ENCODE measurements at regions not wholly inside any gene's neighbourhood (a gene's known extent, or its start where the extent isn't known, plus 50 kb on each side); places are given as distances from the start of the nearest gene placed in this dataset.
"Not testable (repeated sequence)": the region's sequence is repeated elsewhere in the genome, so short reads cannot be mapped to it uniquely, and the experiment has no call there.

DNA sequence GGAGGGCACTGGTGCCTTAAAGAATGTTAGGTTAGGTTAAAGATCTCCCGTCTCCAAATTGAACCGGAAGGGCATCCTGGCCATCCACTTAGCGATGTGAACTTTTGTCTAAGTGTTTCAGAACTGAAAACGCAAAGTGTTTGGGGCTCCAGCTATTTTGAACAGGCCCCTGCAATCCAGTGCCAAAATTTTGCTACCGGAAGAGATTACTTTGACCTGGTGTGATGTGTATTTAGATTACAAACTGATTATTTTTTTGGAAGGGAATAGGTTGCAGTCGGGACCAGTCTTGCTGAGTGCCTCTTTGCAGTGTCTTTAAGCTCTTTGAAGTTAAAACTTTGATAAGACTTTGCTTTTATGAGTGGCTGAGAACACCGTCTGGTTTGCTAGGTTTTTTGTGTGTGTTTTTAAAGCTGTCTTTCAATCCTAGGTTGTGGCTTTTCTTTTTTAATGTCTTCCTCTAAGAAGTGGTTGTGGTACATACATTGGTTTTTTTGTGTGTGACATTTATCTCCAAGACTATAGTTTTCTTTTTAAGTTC, 179.6 kb downstream of the OR4M2 start:
- DNase-seq (ENCODE audit: low spot score): no peak

GRCh38 chr15:22262613-22263020, 182.3 kb downstream of the OR4M2 start:
- peak; percentile 40 for DNase-seq (ENCODE audit: low spot score)

DNA sequence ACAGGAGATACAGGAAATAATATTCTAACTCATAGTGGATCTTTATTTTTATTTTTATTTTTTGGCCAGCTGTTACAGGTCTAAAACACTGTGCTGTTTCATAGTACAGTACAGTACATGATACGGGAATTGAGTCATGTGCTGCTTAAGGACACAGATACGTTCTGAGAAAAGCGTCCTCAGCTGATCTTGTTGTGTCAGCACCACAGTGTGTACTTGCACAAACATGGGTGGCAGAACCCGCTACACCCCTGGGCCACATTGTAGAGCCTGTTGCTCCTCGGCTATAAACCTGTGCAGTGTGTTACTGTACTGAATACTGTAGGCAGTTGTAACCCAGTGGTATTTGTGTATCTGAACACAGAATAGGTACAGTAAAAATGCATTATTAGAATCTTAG, 183.4 kb downstream of the OR4M2 start:
- DNase-seq (ENCODE audit: low spot score): peak; percentile 24

DNA sequence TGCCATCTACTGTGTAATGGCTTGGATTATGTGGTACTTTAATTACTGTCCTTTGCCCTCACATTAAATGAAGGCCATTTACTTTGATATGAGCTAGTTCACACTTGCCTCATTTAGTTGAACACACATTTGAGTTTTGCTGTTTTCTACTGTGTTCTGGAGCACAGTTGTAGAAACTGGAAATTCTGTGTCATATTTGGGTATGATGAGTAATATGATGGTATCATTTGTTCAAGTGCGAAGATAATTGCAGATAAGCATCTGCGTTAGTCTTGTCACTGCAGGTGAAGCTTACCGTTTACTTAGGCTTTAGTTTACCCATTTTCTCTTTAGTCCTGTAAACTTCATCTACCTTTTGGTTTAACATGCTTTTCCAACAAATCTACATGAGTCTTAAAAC, 183.9 kb downstream of the OR4M2 start:
- peak; percentile 32 for DNase-seq (ENCODE audit: low spot score)

DNA sequence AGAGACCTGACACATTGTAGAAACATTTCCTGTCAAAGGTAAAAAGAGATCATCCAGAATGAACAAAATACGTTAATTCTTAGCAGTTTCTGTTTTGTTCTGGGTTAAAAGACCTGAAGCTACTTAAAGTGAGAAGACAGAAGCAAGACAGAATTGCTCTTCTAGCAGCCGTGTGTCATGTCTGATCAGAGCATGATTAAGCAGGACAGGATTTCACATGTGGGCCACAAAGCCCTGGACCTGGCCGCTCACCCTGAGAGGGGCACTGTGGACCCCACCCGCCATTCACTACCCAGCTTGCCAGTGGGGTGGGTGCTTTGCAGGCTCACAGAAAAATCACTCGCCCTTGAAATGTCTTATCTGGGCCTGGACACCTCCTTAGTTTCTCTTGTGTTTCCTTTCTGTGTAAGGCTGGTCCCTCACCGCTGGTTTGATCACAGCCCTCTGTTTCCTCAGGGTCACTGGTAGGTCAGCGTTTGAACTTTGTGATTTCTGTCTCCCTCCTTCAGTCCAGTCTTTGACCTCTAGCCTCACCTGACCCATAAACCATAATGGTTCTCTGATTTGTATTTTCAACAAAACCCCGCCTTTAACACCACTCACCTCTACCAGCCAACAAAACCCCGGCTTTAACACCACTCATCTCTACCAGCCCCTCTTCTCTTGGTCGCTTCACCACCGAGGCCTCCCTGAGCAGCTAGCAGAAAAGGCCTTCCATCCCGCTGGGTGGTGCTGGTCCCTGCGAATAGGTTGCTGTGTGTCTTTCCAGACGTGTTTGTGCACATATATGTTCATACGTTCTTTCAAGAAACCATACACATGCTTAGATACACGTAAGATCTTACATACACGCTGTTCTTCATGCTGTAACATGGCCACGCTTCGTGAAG, 185.0 kb downstream of the OR4M2 start:
- DNase-seq (ENCODE audit: low spot score): no peak

DNA sequence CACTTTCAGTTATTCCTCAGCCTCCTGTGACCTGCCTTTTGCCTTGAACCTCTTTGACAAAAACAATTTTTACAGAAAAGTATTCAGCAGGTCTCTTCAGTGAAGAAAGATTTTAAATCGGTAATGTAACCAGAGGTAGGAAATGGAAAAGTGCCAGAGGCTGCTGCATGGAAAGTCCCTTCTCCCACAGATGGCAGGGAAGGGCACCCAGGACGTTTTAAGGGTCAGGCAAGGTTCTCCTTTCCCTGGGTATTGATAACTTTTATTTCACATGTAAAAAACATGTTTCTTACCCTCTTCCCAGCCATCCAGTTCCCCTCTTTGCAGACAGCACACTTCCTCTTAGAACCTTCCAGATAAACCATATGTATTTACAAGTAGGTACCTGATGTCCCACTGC, 185.6 kb downstream of the OR4M2 start:
- DNase-seq (ENCODE audit: low spot score): no peak

- DNase-seq (ENCODE audit: low spot score): no peak
Observed at GRCh38 chr15:22267761-22268160, 187.4 kb downstream of the OR4M2 start.

DNA sequence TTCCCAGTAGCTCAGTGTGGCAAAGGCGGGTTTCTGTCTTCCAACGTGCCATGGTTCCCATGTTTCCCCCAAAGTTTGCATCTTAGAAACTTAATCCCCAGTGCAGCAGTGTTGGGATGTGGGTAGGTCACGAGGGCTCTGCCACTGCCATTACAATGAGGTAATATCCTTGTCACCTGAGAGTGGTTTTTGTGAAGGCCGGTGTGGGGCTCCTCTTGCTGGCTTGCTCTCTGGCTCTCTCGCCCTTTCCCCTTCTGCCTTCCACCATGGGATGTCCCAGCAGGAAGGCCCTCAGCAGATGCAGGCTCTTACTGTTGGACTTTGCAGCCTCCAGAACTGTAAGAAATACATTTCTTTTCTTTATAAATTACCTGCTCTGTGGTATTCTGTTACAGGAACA, 187.9 kb downstream of the OR4M2 start:
- not testable (repeated sequence) for DNase-seq (ENCODE audit: low spot score)

DNA sequence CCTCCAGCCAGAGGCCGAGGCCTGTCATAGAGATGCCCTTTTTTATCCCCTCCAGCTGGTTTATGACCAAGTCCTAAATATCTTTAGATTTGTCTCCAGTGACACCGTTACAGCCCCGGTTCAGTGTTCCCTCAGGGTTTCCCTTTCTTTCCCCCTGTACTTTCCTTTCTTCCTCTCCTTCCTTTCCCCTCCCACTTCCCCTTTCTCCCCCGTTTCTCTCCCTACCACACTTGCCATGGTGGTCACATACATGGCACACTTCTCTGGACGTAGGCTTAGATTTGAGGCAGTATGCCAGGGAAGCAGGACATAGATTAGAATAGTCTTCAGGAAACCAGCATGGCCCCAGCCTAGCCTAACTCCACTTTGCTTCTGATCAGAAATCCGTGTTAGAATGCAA, 188.3 kb downstream of the OR4M2 start:
- not testable (repeated sequence) for DNase-seq (ENCODE audit: low spot score)

GRCh38 chr15:22272286-22273160, 186.2 kb upstream of the GOLGA6L22 start:
- DNase-seq (ENCODE audit: low spot score): not testable (repeated sequence)

GRCh38 chr15:22273185-22273584, 185.5 kb upstream of the GOLGA6L22 start:
- DNase-seq (ENCODE audit: low spot score): not testable (repeated sequence)

GRCh38 chr15:22274376-22274775, 184.3 kb upstream of the GOLGA6L22 start:
- DNase-seq (ENCODE audit: low spot score): not testable (repeated sequence)

- DNase-seq (ENCODE audit: low spot score): not testable (repeated sequence)
Observed at GRCh38 chr15:22280770-22281169, 177.9 kb upstream of the GOLGA6L22 start.

- DNase-seq (ENCODE audit: low spot score): not testable (repeated sequence)
Observed at GRCh38 chr15:22282794-22283533, 175.7 kb upstream of the GOLGA6L22 start.

DNA sequence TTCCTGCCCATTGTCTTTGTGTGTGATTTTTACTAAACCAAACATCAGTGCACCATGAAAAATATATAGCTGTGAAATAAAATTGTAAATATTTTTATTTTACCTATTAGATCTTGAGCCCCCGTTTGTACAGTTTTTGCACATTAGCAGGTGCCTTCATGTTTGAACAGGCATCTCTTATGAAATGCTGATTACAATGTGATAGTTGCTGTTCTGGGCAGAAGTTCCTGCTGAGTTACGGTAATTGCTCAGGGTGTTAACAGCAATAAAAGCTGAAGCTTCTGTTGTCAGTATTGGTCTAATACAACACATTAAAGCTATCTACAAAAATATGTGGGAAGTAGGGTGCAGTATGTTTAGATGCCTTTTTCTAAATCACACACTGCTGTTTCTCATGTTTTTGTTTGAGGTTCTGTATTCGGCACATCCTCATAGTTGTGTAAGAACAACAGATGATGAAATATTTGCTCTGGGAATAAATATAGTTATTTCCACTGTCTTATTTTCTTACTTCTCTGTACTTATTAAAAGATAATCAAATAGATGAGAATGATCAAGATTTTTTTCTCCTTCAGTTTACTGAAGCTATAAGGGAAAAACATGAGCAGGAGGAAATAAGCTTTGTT, 173.8 kb upstream of the GOLGA6L22 start:
- not testable (repeated sequence) for DNase-seq (ENCODE audit: low spot score)

- not testable (repeated sequence) for DNase-seq (ENCODE audit: low spot score)
Observed at GRCh38 chr15:22291054-22291453, 167.6 kb upstream of the GOLGA6L22 start.

GRCh38 chr15:22303112-22303511, 155.6 kb upstream of the GOLGA6L22 start:
- not testable (repeated sequence) for DNase-seq (ENCODE audit: low spot score)

All from CD4-positive, alpha-beta T cell treated with Interleukin-6 at 100 ng/mL for 8 hours (primary cell).